ENCODE measurements at regions not wholly inside any gene's neighbourhood (a gene's known extent, or its start where the extent isn't known, plus 50 kb on each side); places are given as distances from the start of the nearest gene placed in this dataset.

GRCh38 chr5:167780177-167780576, 511.3 kb upstream of the WWC1 start:
- TF ChIP-seq ZFP30 (CRISPR knock-in tag; IDR thresholded peaks at IDR 0.05), result no peak
- no peak for TF ChIP-seq BACH2 (CRISPR knock-in tag; IDR thresholded peaks at IDR 0.05; ENCODE audit: borderline replicate concordance)
- TF ChIP-seq GLIS3 (CRISPR knock-in tag; IDR thresholded peaks at IDR 0.05), result no peak
- no peak for TF ChIP-seq CSRNP3 (CRISPR knock-in tag; IDR thresholded peaks at IDR 0.05)
- no peak for TF ChIP-seq OSR1 (CRISPR knock-in tag; IDR thresholded peaks at IDR 0.05)
- TF ChIP-seq ZC3H10 (CRISPR knock-in tag; IDR thresholded peaks at IDR 0.05), result no peak
- no peak for TF ChIP-seq RARB (CRISPR knock-in tag; IDR thresholded peaks at IDR 0.05)
- no peak for TF ChIP-seq CREB5 (CRISPR knock-in tag; IDR thresholded peaks at IDR 0.05; ENCODE audit: low read depth)
- no peak for TF ChIP-seq ZNF70 (CRISPR knock-in tag; IDR thresholded peaks at IDR 0.05)
- TF ChIP-seq CSDC2 (CRISPR knock-in tag; IDR thresholded peaks at IDR 0.05), result no peak
- no peak for TF ChIP-seq POU6F1 (CRISPR knock-in tag; IDR thresholded peaks at IDR 0.05; ENCODE audit: borderline replicate concordance, low read depth)
- no peak for TF ChIP-seq TOX (CRISPR knock-in tag; IDR thresholded peaks at IDR 0.05; ENCODE audit: borderline replicate concordance)
- no peak for TF ChIP-seq ESRRG (CRISPR knock-in tag; IDR thresholded peaks at IDR 0.05)
- no peak for TF ChIP-seq PPARA (CRISPR knock-in tag; IDR thresholded peaks at IDR 0.05; ENCODE audit: borderline replicate concordance)
- TF ChIP-seq ZNF8 (CRISPR knock-in tag; IDR thresholded peaks at IDR 0.05), result no peak
- TF ChIP-seq SNAI2 (CRISPR knock-in tag; IDR thresholded peaks at IDR 0.05), result no peak
- no peak for TF ChIP-seq ARNTL (CRISPR knock-in tag; IDR thresholded peaks at IDR 0.05; ENCODE audit: borderline replicate concordance, low read depth)
- TF ChIP-seq TCF4 (CRISPR knock-in tag; IDR thresholded peaks at IDR 0.05; ENCODE audit: borderline replicate concordance), result no peak
- TF ChIP-seq PATZ1 (CRISPR knock-in tag; IDR thresholded peaks at IDR 0.05; ENCODE audit: borderline replicate concordance), result no peak
- no peak for ATAC-seq

GRCh38 chr5:167783145-167783817, 508.2 kb upstream of the WWC1 start:
- no peak for ATAC-seq
- TF ChIP-seq ARNTL (CRISPR knock-in tag; IDR thresholded peaks at IDR 0.05; ENCODE audit: borderline replicate concordance, low read depth) (no peak), ZNF70 (CRISPR knock-in tag; IDR thresholded peaks at IDR 0.05) (no peak), GLIS3 (CRISPR knock-in tag; IDR thresholded peaks at IDR 0.05) (no peak), ESRRG (CRISPR knock-in tag; IDR thresholded peaks at IDR 0.05) (no peak), SNAI2 (CRISPR knock-in tag; IDR thresholded peaks at IDR 0.05) (no peak), ZFP30 (CRISPR knock-in tag; IDR thresholded peaks at IDR 0.05) (no peak), POU6F1 (CRISPR knock-in tag; IDR thresholded peaks at IDR 0.05; ENCODE audit: borderline replicate concordance, low read depth) (no peak), ZNF565 (CRISPR knock-in tag; conservative IDR thresholded peaks at IDR 0.05; ENCODE audit: low read depth) (no peak), TSHZ2 (CRISPR knock-in tag; IDR thresholded peaks at IDR 0.05) (no peak), PPARA (CRISPR knock-in tag; IDR thresholded peaks at IDR 0.05; ENCODE audit: borderline replicate concordance) (no peak), ISL1 (CRISPR knock-in tag; IDR thresholded peaks at IDR 0.05) (no peak), CSRNP3 (CRISPR knock-in tag; IDR thresholded peaks at IDR 0.05) (no peak), CSDC2 (CRISPR knock-in tag; IDR thresholded peaks at IDR 0.05) (no peak), BACH2 (CRISPR knock-in tag; IDR thresholded peaks at IDR 0.05; ENCODE audit: borderline replicate concordance) (no peak), PATZ1 (CRISPR knock-in tag; IDR thresholded peaks at IDR 0.05; ENCODE audit: borderline replicate concordance) (no peak), ZNF8 (CRISPR knock-in tag; IDR thresholded peaks at IDR 0.05) (no peak), ZC3H10 (CRISPR knock-in tag; IDR thresholded peaks at IDR 0.05) (no peak)

All from SK-N-SH treated with all-trans-retinoic acid at 6 μM for 48 hours (cell line).